Uterus (tissue), 2 donors: ENCODE measurements at regions not wholly inside any gene's neighbourhood (a gene's known extent, or its start where the extent isn't known, plus 50 kb on each side); places are given as distances from the start of the nearest gene placed in this dataset.

Source experiments
- CTCF ChIP-seq, 4 experiments: fragments of 200-600 bp in 2 of 4; fragments of 450-650 bp in 2 of 4; sonication (generic) in 2 of 4; IDR thresholded peaks; one replicate each; pipeline ENCODE4 v1.5.1; 2016 to 2019; ENCODE audit warnings: antibody characterized with exemption in 4 of 4, mild to moderate bottlenecking in 2 of 4, moderate library complexity in 1 of 4
- POLR2A ChIP-seq, 2 donors: fragments of 450-650 bp; IDR thresholded peaks; one replicate each; pipeline ENCODE4 v1.6.1; 2016; ENCODE audit warnings: antibody characterized with exemption in 2 of 2, mild to moderate bottlenecking in 1 of 2, moderate library complexity in 1 of 2

DNA sequence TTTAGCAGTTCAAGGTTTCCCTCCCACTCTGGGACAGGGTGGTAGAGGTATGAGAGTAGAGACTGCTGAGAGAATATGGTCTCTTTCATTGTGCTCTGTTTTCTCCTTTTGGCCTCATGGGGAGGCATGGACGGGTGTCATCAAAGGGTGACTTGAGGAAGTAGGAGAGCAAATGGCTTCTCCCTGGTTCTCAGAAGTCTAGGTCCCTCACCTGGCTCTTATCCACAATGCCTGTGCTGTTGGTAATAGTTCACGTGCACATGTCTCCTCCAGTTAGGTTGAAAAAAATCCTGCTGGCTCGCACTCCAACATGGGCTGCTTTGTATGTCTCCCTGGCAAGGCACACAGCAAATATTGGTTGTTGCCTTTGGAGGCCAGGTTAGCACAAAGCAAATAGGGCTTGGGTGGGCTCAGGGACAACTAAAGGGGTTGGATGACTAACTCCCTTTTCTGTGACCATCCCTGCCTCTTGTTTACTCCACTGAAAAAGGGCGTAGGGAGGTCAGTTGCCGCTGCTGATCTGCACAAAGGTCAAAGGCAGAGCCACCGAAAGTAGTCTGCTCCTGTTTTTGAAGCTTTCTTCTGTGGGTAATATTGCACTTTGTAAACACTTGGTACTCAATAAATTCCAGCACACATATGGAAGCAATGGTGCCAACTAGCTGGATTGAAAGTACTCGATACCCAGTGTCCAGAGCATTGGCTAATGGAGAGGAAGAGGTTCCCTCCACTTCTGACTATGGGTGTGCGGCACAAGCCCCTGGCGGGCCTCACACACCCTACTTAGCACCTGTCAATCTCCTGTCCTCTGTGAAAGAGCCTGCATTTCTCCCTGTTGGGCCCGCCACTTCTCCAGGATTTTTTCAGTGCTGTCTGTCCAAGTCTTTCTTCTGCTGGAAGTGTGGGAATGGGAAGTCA lies 121.8 kb downstream of the SLC38A6 start:
- TF ChIP-seq CTCF (IDR thresholded peaks at IDR 0.05) (no peak), POLR2A (IDR thresholded peaks at IDR 0.05) (no peak)
